ENCODE measurements at regions not wholly inside any gene's neighbourhood (a gene's known extent, or its start where the extent isn't known, plus 50 kb on each side); places are given as distances from the start of the nearest gene placed in this dataset.

DNA sequence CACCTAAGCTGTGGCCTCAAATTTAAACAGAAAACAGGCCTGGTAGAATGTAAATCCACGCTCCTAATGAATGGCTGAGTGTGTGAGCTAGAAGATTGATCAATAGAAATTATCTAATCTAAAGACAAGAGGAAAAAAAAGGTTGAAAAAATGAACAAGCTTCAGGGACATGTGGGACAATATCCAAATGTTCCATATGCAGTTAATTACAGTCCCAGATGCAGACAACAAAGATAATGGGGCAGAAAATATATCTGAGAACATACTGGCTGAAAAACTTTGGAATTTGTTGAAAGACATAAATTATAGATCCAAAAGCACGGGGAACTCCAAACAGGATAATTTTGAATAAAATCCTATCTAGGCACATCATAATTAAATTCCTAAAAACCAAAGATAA, 186.7 kb upstream of the SIX2 start:
- Histone ChIP-seq H3K9ac (ENCODE audit: low read length) (no peak overlapping the region), H2AFZ (ENCODE audit: low read length) (no peak overlapping the region), H3K4me3 (ENCODE audit: low read depth, low read length, poor library complexity, severe bottlenecking) (no peak overlapping the region), H3K79me2 (ENCODE audit: insufficient read depth, low read length) (no peaks in the 10 kb centered on the region), H3F3A (ENCODE audit: insufficient read depth, low read length) (no peaks in the 10 kb centered on the region), H3K9me3 (ENCODE audit: low read length) (no peaks in the 10 kb centered on the region), H3K27me3 (ENCODE audit: insufficient read depth, low read length) (no peaks in the 10 kb centered on the region), H3K36me3 (ENCODE audit: insufficient read depth, low read length) (no peaks in the 10 kb centered on the region), H3K4me1 (ENCODE audit: insufficient read depth, low read length, severe bottlenecking) (no peaks in the 10 kb centered on the region), H4K20me1 (ENCODE audit: insufficient read depth, low read length) (no peaks in the 10 kb centered on the region), H3K4me2 (ENCODE audit: low read length) (no peak overlapping the region), H3K27ac (ENCODE audit: low read depth, low read length, poor library complexity, severe bottlenecking) (no peak overlapping the region), H3K9me2 (ENCODE audit: low read depth, low read length) (no peaks in the 10 kb centered on the region)
- TF ChIP-seq, protein P1, sequence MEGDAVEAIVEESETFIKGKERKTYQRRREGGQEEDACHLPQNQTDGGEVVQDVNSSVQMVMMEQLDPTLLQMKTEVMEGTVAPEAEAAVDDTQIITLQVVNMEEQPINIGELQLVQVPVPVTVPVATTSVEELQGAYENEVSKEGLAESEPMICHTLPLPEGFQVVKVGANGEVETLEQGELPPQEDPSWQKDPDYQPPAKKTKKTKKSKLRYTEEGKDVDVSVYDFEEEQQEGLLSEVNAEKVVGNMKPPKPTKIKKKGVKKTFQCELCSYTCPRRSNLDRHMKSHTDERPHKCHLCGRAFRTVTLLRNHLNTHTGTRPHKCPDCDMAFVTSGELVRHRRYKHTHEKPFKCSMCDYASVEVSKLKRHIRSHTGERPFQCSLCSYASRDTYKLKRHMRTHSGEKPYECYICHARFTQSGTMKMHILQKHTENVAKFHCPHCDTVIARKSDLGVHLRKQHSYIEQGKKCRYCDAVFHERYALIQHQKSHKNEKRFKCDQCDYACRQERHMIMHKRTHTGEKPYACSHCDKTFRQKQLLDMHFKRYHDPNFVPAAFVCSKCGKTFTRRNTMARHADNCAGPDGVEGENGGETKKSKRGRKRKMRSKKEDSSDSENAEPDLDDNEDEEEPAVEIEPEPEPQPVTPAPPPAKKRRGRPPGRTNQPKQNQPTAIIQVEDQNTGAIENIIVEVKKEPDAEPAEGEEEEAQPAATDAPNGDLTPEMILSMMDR (IDR thresholded peaks at IDR 0.05; ENCODE audit: low read length) = no peak
- no peak for TF ChIP-seq EZH2 (IDR thresholded peaks at IDR 0.05; ENCODE audit: borderline replicate concordance, low read length)

DNA sequence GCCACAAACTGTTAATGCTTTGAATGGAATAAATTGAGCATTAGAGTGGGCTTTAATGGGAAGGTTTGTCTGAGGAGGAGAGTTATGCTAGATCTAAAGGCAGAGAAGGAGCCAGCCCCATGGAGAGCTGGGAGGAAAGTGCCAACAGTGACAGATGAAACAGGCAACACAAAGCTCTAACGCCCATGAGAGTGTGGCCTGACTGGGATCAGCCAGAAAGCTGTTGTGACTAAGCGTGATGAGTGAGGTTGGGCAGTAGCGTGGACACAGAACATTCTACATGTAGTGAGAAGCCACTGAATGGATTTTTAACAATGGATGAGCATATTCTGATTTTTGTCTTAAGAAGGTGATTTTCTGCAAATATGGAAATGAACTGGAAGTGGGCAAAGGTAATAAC, 185.3 kb upstream of the SIX2 start:
- H3K79me2 ChIP-seq (ENCODE audit: insufficient read depth, low read length) = no peaks in the 10 kb centered on the region
- H3F3A ChIP-seq (ENCODE audit: insufficient read depth, low read length) = no peaks in the 10 kb centered on the region
- no peaks in the 10 kb centered on the region for H3K4me1 ChIP-seq (ENCODE audit: insufficient read depth, low read length, severe bottlenecking)
- H2AFZ ChIP-seq (ENCODE audit: low read length) = no peak overlapping the region
- no peak overlapping the region for H3K9ac ChIP-seq (ENCODE audit: low read length)
- H3K4me3 ChIP-seq (ENCODE audit: low read depth, low read length, poor library complexity, severe bottlenecking) = no peak overlapping the region
- H4K20me1 ChIP-seq (ENCODE audit: insufficient read depth, low read length) = no peaks in the 10 kb centered on the region
- TF ChIP-seq, protein P1 (IDR thresholded peaks at IDR 0.05; ENCODE audit: low read length) = no peak
- no peak for TF ChIP-seq EZH2 (IDR thresholded peaks at IDR 0.05; ENCODE audit: borderline replicate concordance, low read length)
- no peaks in the 10 kb centered on the region for H3K9me2 ChIP-seq (ENCODE audit: low read depth, low read length)
- no peak overlapping the region for H3K27ac ChIP-seq (ENCODE audit: low read depth, low read length, poor library complexity, severe bottlenecking)
- no peaks in the 10 kb centered on the region for H3K27me3 ChIP-seq (ENCODE audit: insufficient read depth, low read length)
- no peaks in the 10 kb centered on the region for H3K9me3 ChIP-seq (ENCODE audit: low read length)
- H3K4me2 ChIP-seq (ENCODE audit: low read length) = no peak overlapping the region
- no peaks in the 10 kb centered on the region for H3K36me3 ChIP-seq (ENCODE audit: insufficient read depth, low read length)

DNA sequence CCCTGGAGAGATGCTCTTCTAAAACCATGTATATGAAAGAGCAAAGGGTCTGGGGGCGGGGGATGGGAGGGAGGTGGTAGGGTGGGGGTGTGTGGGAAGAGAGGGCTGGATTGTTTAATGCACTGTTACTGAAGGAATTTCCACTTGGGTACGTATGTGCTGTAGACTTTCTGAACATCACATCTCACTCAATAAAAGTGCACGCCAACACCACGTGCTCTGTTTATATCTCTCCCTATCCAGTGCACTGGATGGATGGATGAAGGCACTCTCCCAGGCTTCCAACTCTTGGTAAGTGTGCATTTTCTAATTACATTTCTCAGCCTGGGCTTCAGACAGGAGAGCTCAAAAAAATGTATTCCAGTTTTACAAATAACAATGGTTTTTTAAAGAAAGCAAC, 184.3 kb upstream of the SIX2 start:
- H3K4me1 ChIP-seq (ENCODE audit: insufficient read depth, low read length, severe bottlenecking) = peaks cover under 1% of the 10 kb centered on the region
- no peaks in the 10 kb centered on the region for H3K27me3 ChIP-seq (ENCODE audit: insufficient read depth, low read length)
- no peak overlapping the region for H3K4me3 ChIP-seq (ENCODE audit: low read depth, low read length, poor library complexity, severe bottlenecking)
- H3K79me2 ChIP-seq (ENCODE audit: insufficient read depth, low read length) = no peaks in the 10 kb centered on the region
- H3F3A ChIP-seq (ENCODE audit: insufficient read depth, low read length) = no peaks in the 10 kb centered on the region
- no peak for TF ChIP-seq EZH2 (IDR thresholded peaks at IDR 0.05; ENCODE audit: borderline replicate concordance, low read length)
- no peaks in the 10 kb centered on the region for H3K36me3 ChIP-seq (ENCODE audit: insufficient read depth, low read length)
- no peaks in the 10 kb centered on the region for H4K20me1 ChIP-seq (ENCODE audit: insufficient read depth, low read length)
- H3K9ac ChIP-seq (ENCODE audit: low read length) = no peak overlapping the region
- H3K4me2 ChIP-seq (ENCODE audit: low read length) = no peak overlapping the region
- H2AFZ ChIP-seq (ENCODE audit: low read length) = no peak overlapping the region
- no peaks in the 10 kb centered on the region for H3K9me3 ChIP-seq (ENCODE audit: low read length)
- H3K27ac ChIP-seq (ENCODE audit: low read depth, low read length, poor library complexity, severe bottlenecking) = no peak overlapping the region
- no peaks in the 10 kb centered on the region for H3K9me2 ChIP-seq (ENCODE audit: low read depth, low read length)

DNA sequence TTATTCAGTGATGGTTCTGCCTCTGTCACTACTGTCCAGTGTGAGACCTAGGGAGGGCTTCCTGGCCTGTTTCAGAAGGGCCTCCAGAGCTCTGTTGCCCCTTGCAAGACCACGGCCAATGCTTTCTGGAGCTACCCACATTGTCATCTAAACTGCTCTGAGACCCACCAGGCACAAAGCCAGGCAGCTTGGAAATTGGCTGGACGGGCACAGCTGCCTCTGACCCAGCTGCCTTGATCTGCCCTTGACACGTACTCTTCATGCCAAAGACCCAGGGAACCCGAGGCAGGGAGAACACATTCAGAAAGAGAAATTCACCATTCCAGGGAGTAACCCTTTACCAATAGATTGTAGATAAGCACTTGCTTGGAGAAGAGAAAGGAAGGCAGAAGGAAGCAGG, 183.7 kb upstream of the SIX2 start:
- Histone ChIP-seq H3K27me3 (ENCODE audit: insufficient read depth, low read length) (no peaks in the 10 kb centered on the region), H2AFZ (ENCODE audit: low read length) (no peak overlapping the region), H3K36me3 (ENCODE audit: insufficient read depth, low read length) (no peaks in the 10 kb centered on the region), H3K79me2 (ENCODE audit: insufficient read depth, low read length) (no peaks in the 10 kb centered on the region), H3K4me3 (ENCODE audit: low read depth, low read length, poor library complexity, severe bottlenecking) (no peak overlapping the region), H3K4me1 (ENCODE audit: insufficient read depth, low read length, severe bottlenecking) (peaks cover 5% of the 10 kb centered on the region), H3F3A (ENCODE audit: insufficient read depth, low read length) (no peaks in the 10 kb centered on the region), H4K20me1 (ENCODE audit: insufficient read depth, low read length) (no peaks in the 10 kb centered on the region), H3K4me2 (ENCODE audit: low read length) (no peak overlapping the region), H3K9me2 (ENCODE audit: low read depth, low read length) (no peaks in the 10 kb centered on the region), H3K27ac (ENCODE audit: low read depth, low read length, poor library complexity, severe bottlenecking) (no peak overlapping the region), H3K9me3 (ENCODE audit: low read length) (no peaks in the 10 kb centered on the region), H3K9ac (ENCODE audit: low read length) (no peak overlapping the region)
- TF ChIP-seq, protein P1 (IDR thresholded peaks at IDR 0.05; ENCODE audit: low read length) = no peak
- no peak for TF ChIP-seq EZH2 (IDR thresholded peaks at IDR 0.05; ENCODE audit: borderline replicate concordance, low read length)

Data from OCI-LY1 (cell line).